GM19452 (cell line): ENCODE measurements at regions not wholly inside any gene's neighbourhood (a gene's known extent, or its start where the extent isn't known, plus 50 kb on each side); places are given as distances from the start of the nearest gene placed in this dataset.

Source experiments
- ATAC-seq: cut with Tn5 transposase; IDR thresholded peaks from one replicate; pipeline ENCODE4 v1.9.1; 2021; ENCODE audit not compliant: unreplicated experiment

GRCh38 chr20:24378661-24379483, 90.6 kb upstream of the SYNDIG1 start:
- no peak for ATAC-seq

GRCh38 chr20:24376311-24377099, 92.9 kb upstream of the SYNDIG1 start:
- no peak for ATAC-seq

GRCh38 chr20:24373372-24373771, 96.1 kb upstream of the SYNDIG1 start:
- ATAC-seq: no peak

- no peak for ATAC-seq
Observed at GRCh38 chr20:24370911-24371695, 98.3 kb upstream of the SYNDIG1 start.

- ATAC-seq: no peak
Observed at GRCh38 chr20:24370249-24370648, 99.2 kb upstream of the SYNDIG1 start.

GRCh38 chr20:24368253-24368652, 101.2 kb upstream of the SYNDIG1 start:
- ATAC-seq: no peak

- no peak for ATAC-seq
Observed at GRCh38 chr20:24366336-24367004, 103.0 kb upstream of the SYNDIG1 start.

GRCh38 chr20:24365670-24366069, 103.8 kb upstream of the SYNDIG1 start:
- no peak for ATAC-seq

- ATAC-seq: no peak
Observed at GRCh38 chr20:24364482-24364881, 104.9 kb upstream of the SYNDIG1 start.

- ATAC-seq: no peak
Observed at GRCh38 chr20:24363031-24363430, 106.4 kb upstream of the SYNDIG1 start.

- ATAC-seq: no peak
Observed at GRCh38 chr20:24362080-24362479, 107.3 kb upstream of the SYNDIG1 start.

GRCh38 chr20:24361541-24361940, 107.9 kb upstream of the SYNDIG1 start:
- no peak for ATAC-seq

GRCh38 chr20:24360531-24360930, 108.9 kb upstream of the SYNDIG1 start:
- no peak for ATAC-seq

- no peak for ATAC-seq
Observed at GRCh38 chr20:24359321-24360027, 110.0 kb upstream of the SYNDIG1 start.

- ATAC-seq: no peak
Observed at GRCh38 chr20:24357931-24358330, 111.5 kb upstream of the SYNDIG1 start.

- ATAC-seq: no peak
Observed at GRCh38 chr20:24357177-24357576, 112.3 kb upstream of the SYNDIG1 start.

- no peak for ATAC-seq
Observed at GRCh38 chr20:24353135-24353690, 116.2 kb upstream of the SYNDIG1 start.

- ATAC-seq: no peak
Observed at GRCh38 chr20:24350923-24351368, 118.5 kb upstream of the SYNDIG1 start.

- no peak for ATAC-seq
Observed at GRCh38 chr20:24341781-24342180, 127.6 kb upstream of the SYNDIG1 start.

GRCh38 chr20:24340933-24341332, 128.5 kb upstream of the SYNDIG1 start:
- ATAC-seq: no peak
